CD14-positive monocyte (primary cell): ENCODE measurements at regions not wholly inside any gene's neighbourhood (a gene's known extent, or its start where the extent isn't known, plus 50 kb on each side); places are given as distances from the start of the nearest gene placed in this dataset.
A peak's percentile ranks its signal among the peaks of the same experiment; 100 is the strongest.

Source experiments
- DNase-seq, 3 donors: peaks; one replicate each; pipeline ENCODE4 v3.0.0-alpha.2; 2011 to 2022
- H2AFZ ChIP-seq: 2 replicates; pipeline ENCODE4 v1.6.0; 2012; ENCODE audit warnings: mild to moderate bottlenecking, low read depth, low read length, inconsistent platforms; ENCODE audit not compliant: insufficient read depth, poor library complexity, severe bottlenecking
- H3K27ac ChIP-seq, 2 donors: 1 replicate in 1 of 2; 2 replicates in 1 of 2; pipeline ENCODE4 v1.5.1; 2012 to 2013; ENCODE audit warnings: low read length in 2 of 2, control low read depth in 1 of 2, inconsistent platforms in 1 of 2, low read depth in 1 of 2, mild to moderate bottlenecking in 1 of 2
- H3K27me3 ChIP-seq, 2 donors: one replicate each; pipeline versions ENCODE4 v1.6.0 to v1.6.1; 2011 to 2013; ENCODE audit warnings: low read length in 2 of 2; ENCODE audit not compliant: control insufficient read depth in 2 of 2, insufficient read depth in 2 of 2
- H3K36me3 ChIP-seq, 2 donors: replicated peaks in 1 of 2; 1 replicate in 1 of 2; 2 replicates in 1 of 2; pipeline versions ENCODE4 v1.5.1 to v1.6.1; 2012 to 2013; ENCODE audit warnings: low read length in 2 of 2, control low read depth in 1 of 2, inconsistent platforms in 1 of 2, mild to moderate bottlenecking in 1 of 2; ENCODE audit not compliant: insufficient read depth in 2 of 2, control insufficient read depth in 1 of 2
- H3K4me1 ChIP-seq, 2 donors: 1 replicate in 1 of 2; 2 replicates in 1 of 2; pipeline versions ENCODE4 v1.5.1 to v1.6.1; 2012 to 2013; ENCODE audit warnings: low read length in 2 of 2, control low read depth in 1 of 2, inconsistent platforms in 1 of 2, mild to moderate bottlenecking in 1 of 2, moderate library complexity in 1 of 2; ENCODE audit not compliant: insufficient read depth in 2 of 2, control insufficient read depth in 1 of 2
- H3K4me2 ChIP-seq: replicated peaks from 2 replicates; pipeline ENCODE3; 2012; ENCODE audit warnings: low read length, moderate library complexity, mild to moderate bottlenecking; ENCODE audit not compliant: poor library complexity, severe bottlenecking; ENCODE audit errors: extremely low read depth
- H3K4me3 ChIP-seq, 3 experiments: fragments of 200-600 bp in 1 of 3; sonication (generic) in 1 of 3; replicated peaks in 1 of 3; 1 replicate in 2 of 3; 2 replicates in 1 of 3; pipeline ENCODE4 v1.5.1; 2011 to 2013; ENCODE audit warnings: low read length in 3 of 3, mild to moderate bottlenecking in 3 of 3, control low read depth in 2 of 3, low read depth in 2 of 3, inconsistent platforms in 1 of 3, moderate library complexity in 1 of 3
- H3K79me2 ChIP-seq: 2 replicates; pipeline ENCODE4 v1.6.0; 2012; ENCODE audit warnings: mild to moderate bottlenecking, control low read depth, inconsistent platforms, low read length, moderate library complexity; ENCODE audit not compliant: insufficient read depth
- H3K9ac ChIP-seq: 2 replicates; pipeline ENCODE4 v1.6.0; 2017; ENCODE audit warnings: low read length, mild to moderate bottlenecking; ENCODE audit not compliant: insufficient read depth, poor library complexity, severe bottlenecking
- H3K9me3 ChIP-seq, 2 donors: replicated peaks in 1 of 2; 1 replicate in 1 of 2; 2 replicates in 1 of 2; pipeline versions ENCODE4 v1.5.1 to v1.6.1; 2012 to 2013; ENCODE audit warnings: low read length in 2 of 2, control low read depth in 1 of 2; ENCODE audit not compliant: control insufficient read depth in 1 of 2, insufficient read depth in 1 of 2
- H4K20me1 ChIP-seq: 2 replicates; pipeline ENCODE4 v1.6.0; 2012; ENCODE audit warnings: mild to moderate bottlenecking, low read length, control low read depth, moderate library complexity; ENCODE audit not compliant: insufficient read depth
- H3K27ac Mint-ChIP-seq, 7 donors: one replicate each; pipeline ENCODE4 v1.8.0; 2020; ENCODE audit warnings: mild to moderate bottlenecking in 7 of 7, mixed read lengths in 7 of 7, moderate library complexity in 6 of 7, inconsistent platforms in 2 of 7
- H3K27me3 Mint-ChIP-seq, 3 donors: one replicate each; pipeline ENCODE4 v1.8.0; 2021 to 2022; ENCODE audit warnings: low read depth in 3 of 3, mild to moderate bottlenecking in 3 of 3, mixed read lengths in 3 of 3, moderate library complexity in 3 of 3, inconsistent platforms in 1 of 3
- H3K36me3 Mint-ChIP-seq, 2 donors: one replicate each; pipeline ENCODE4 v1.8.0; 2020; ENCODE audit warnings: mixed read lengths in 2 of 2, inconsistent platforms in 1 of 2, mild to moderate bottlenecking in 1 of 2
- H3K4me1 Mint-ChIP-seq: one replicate; pipeline ENCODE4 v1.8.0; 2020; ENCODE audit warnings: mild to moderate bottlenecking, mixed read lengths
- H3K4me3 Mint-ChIP-seq, 2 donors: one replicate each; pipeline ENCODE4 v1.8.0; 2020; ENCODE audit warnings: mild to moderate bottlenecking in 2 of 2, mixed read lengths in 2 of 2, moderate library complexity in 1 of 2
- H3K9me3 Mint-ChIP-seq, 7 donors: one replicate each; pipeline ENCODE4 v1.8.0; 2020 to 2022; ENCODE audit warnings: mixed read lengths in 7 of 7, mild to moderate bottlenecking in 6 of 7, moderate library complexity in 6 of 7, inconsistent platforms in 2 of 7
- CTCF ChIP-seq: fragments of 200-600 bp; IDR thresholded peaks from one replicate; pipeline ENCODE4 v1.8.0; 2022; ENCODE audit warnings: antibody characterized with exemption, mild to moderate bottlenecking
- WGBS: methylation state at CpG from one replicate; pipeline ENCODE4 v1.1.5; 2013; ENCODE audit warnings: missing lambda C conversion rate; ENCODE audit not compliant: insufficient coverage; 5-methylcytosine and 5-hydroxymethylcytosine counted together
- intact Hi-C, 2 donors: fragments of 100-400 bp; cut with micrococcal nuclease; formaldehyde crosslinking; loops; one replicate each; pipeline versions ENCODE4 v1.15.0 to v1.15.1; 2023

GRCh38 chr12:130254461-130255276 is 83.0 kb upstream of the PIWIL1 start:
- peak overlapping the region in 1 of 7 donors; percentile 13 for H3K27ac Mint-ChIP-seq
- H2AFZ ChIP-seq: no peak overlapping the region
- no peaks in the 10 kb centered on the region for H3K4me1 Mint-ChIP-seq
- no peak overlapping the region for H3K4me3 Mint-ChIP-seq
- H3K27ac ChIP-seq: no peak overlapping the region
- no peaks in the 10 kb centered on the region for H3K36me3 Mint-ChIP-seq
- H3K9me3 ChIP-seq: no peaks in the 10 kb centered on the region
- H3K79me2 ChIP-seq: no peaks in the 10 kb centered on the region
- H3K9me3 Mint-ChIP-seq: peaks cover 0 to 11% (median 4%) of the 10 kb centered on the region in 7 donors
- H3K9ac ChIP-seq: no peak overlapping the region
- no peak for DNase-seq
- no peak for TF ChIP-seq CTCF
- intact Hi-C loops: no loop called here
- no peak overlapping the region for H3K4me2 ChIP-seq
- H3K36me3 ChIP-seq: no peaks in the 10 kb centered on the region
- WGBS: 100% methylated on average over 8 of the region's 19 CpGs
- H3K27me3 Mint-ChIP-seq: peaks cover 0 to 5% (median 2%) of the 10 kb centered on the region in 3 donors
- H4K20me1 ChIP-seq: no peaks in the 10 kb centered on the region
- H3K27me3 ChIP-seq: no peaks in the 10 kb centered on the region
- H3K4me1 ChIP-seq: no peaks in the 10 kb centered on the region
- no peak overlapping the region for H3K4me3 ChIP-seq

- H3K27me3 ChIP-seq: no peaks in the 10 kb centered on the region
- intact Hi-C loops: no loop called here
- no peak for TF ChIP-seq CTCF
- Mint-ChIP-seq H3K9me3 (peaks cover 0 to 10% (median 2%) of the 10 kb centered on the region in 7 donors), H3K27ac (peak overlapping the region in 1 of 7 donors; percentile 5), H3K4me1 (no peaks in the 10 kb centered on the region), H3K27me3 (peaks cover 0 to 5% (median 2%) of the 10 kb centered on the region in 3 donors), H3K36me3 (no peaks in the 10 kb centered on the region), H3K4me3 (no peak overlapping the region)
- H3K4me2 ChIP-seq: no peak overlapping the region
- H3K9ac ChIP-seq: no peak overlapping the region
- WGBS: 66% methylated on average over 9 of the region's 10 CpGs
- no peak overlapping the region for H2AFZ ChIP-seq
- no peaks in the 10 kb centered on the region for H3K79me2 ChIP-seq
- no peak overlapping the region for H3K4me3 ChIP-seq
- no peak overlapping the region for H3K27ac ChIP-seq
- no peaks in the 10 kb centered on the region for H3K4me1 ChIP-seq
- no peaks in the 10 kb centered on the region for H3K36me3 ChIP-seq
- no peak for DNase-seq
- H3K9me3 ChIP-seq: no peaks in the 10 kb centered on the region
- H4K20me1 ChIP-seq: no peaks in the 10 kb centered on the region
These were observed 78.8 kb upstream of the PIWIL1 start for GRCh38 chr12:130258863-130259262.
